Vagina (tissue), 2 donors: ENCODE measurements at regions not wholly inside any gene's neighbourhood (a gene's known extent, or its start where the extent isn't known, plus 50 kb on each side); places are given as distances from the start of the nearest gene placed in this dataset.

Experiments
- CTCF ChIP-seq, 3 experiments: fragments of 450-650 bp in 2 of 3; fragments of 200-600 bp in 1 of 3; sonication (generic) in 1 of 3; IDR thresholded peaks; one replicate each; pipeline ENCODE4 v1.5.1; 2017 to 2019; ENCODE audit warnings: antibody characterized with exemption in 3 of 3, mild to moderate bottlenecking in 2 of 3, moderate library complexity in 2 of 3
- POLR2A ChIP-seq, 2 donors: fragments of 450-650 bp; IDR thresholded peaks; one replicate each; pipeline ENCODE4 v1.6.1; 2017; ENCODE audit warnings: antibody characterized with exemption in 2 of 2, mild to moderate bottlenecking in 2 of 2, moderate library complexity in 2 of 2
- POLR2AphosphoS5 ChIP-seq, 2 donors: sonication (generic); formaldehyde crosslinking; IDR thresholded peaks; one replicate each; pipeline ENCODE4 v1.9.0; 2017; ENCODE audit warnings: antibody characterized with exemption in 2 of 2, mild to moderate bottlenecking in 2 of 2, low read depth in 1 of 2; ENCODE audit not compliant: insufficient read depth in 1 of 2

DNA sequence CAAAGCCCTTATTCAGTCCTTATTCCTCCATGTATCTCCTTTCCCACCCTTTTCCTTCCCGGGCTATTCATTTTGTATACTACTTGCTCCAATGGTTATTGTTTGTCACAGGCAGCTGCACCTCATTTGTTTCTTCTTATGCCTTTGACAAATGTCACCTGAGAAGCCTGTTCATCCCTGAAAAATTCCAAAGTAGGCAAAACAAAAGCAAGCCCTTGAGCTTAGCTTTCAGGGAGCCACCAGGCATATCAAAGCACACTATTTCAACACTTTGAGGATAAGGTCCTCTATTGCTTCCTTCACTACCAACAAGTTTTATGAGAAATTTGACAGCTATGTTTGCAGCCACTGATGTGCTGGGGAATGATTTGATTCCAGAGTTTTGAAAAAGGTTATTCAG is 738.7 kb upstream of the LMO3 start:
- no peak for TF ChIP-seq CTCF (IDR thresholded peaks at IDR 0.05)
- no peak for TF ChIP-seq POLR2AphosphoS5 (IDR thresholded peaks at IDR 0.05; ENCODE audit: insufficient read depth in 1 of 2, low read depth in 1 of 2)
- no peak for TF ChIP-seq POLR2A (IDR thresholded peaks at IDR 0.05)
